K562 (cell line): ENCODE measurements at regions not wholly inside any gene's neighbourhood (a gene's known extent, or its start where the extent isn't known, plus 50 kb on each side); places are given as distances from the start of the nearest gene placed in this dataset.
A peak's percentile ranks its signal among the peaks of the same experiment; 100 is the strongest.

Experiments
- AFF1 ChIP-seq, 2 experiments: fragments of 450-650 bp; IDR thresholded peaks; 2 replicates each; pipeline ENCODE4 v1.6.1; 2018; ENCODE audit warnings: mild to moderate bottlenecking in 2 of 2, low read depth in 1 of 2; ENCODE audit not compliant: partially characterized antibody in 2 of 2
- ATF7 ChIP-seq: fragments of 450-650 bp; IDR thresholded peaks from 2 replicates; pipeline ENCODE4 v1.7.1; 2014; ENCODE audit warnings: mild to moderate bottlenecking, moderate library complexity
- CBX1 ChIP-seq: sonication (generic); IDR thresholded peaks from 2 replicates; pipeline ENCODE4 v1.6.1; 2016; ENCODE audit warnings: antibody characterized with exemption, low read depth, mild to moderate bottlenecking
- CREB1 ChIP-seq, 2 experiments: sonication (generic) in 1 of 2; formaldehyde crosslinking in 1 of 2; IDR thresholded peaks; 2 replicates each; pipeline versions ENCODE4 v1.6.1 to v1.8.0; 2012 to 2022; ENCODE audit warnings: inconsistent platforms in 1 of 2, mild to moderate bottlenecking in 1 of 2, missing genetic modification reagents in 1 of 2, moderate library complexity in 1 of 2
- ESRRB ChIP-seq: fragments of 250-450 bp; sonication (Bioruptor Pico); IDR thresholded peaks from 2 replicates; pipeline ENCODE4 v1.5.0; 2020; ENCODE audit warnings: mild to moderate bottlenecking, moderate library complexity, borderline replicate concordance
- FOXK2 ChIP-seq, 2 experiments: fragments of 450-650 bp; IDR thresholded peaks in 1 of 2; conservative IDR thresholded peaks in 1 of 2; 2 replicates each; pipeline ENCODE4 v1.6.1; 2016; ENCODE audit warnings: low read depth in 2 of 2, mild to moderate bottlenecking in 1 of 2
- FOXO4 ChIP-seq: fragments of 450-650 bp; formaldehyde crosslinking; IDR thresholded peaks from 2 replicates; pipeline ENCODE4 v1.4.0; 2020; ENCODE audit warnings: mild to moderate bottlenecking, moderate library complexity
- GTF2E2 ChIP-seq: fragments of 200-800 bp; sonication (Bioruptor generic); IDR thresholded peaks from 2 replicates; pipeline ENCODE4 v1.6.1; 2016; ENCODE audit warnings: missing genetic modification characterization, missing compliant biosample characterization
- LARP7 ChIP-seq: fragments of 450-650 bp; IDR thresholded peaks from 2 replicates; pipeline ENCODE4 v1.6.1; 2016
- NFXL1 ChIP-seq: fragments of 450-650 bp; formaldehyde crosslinking; IDR thresholded peaks from 2 replicates; pipeline ENCODE4 v1.4.0; 2021; ENCODE audit warnings: mild to moderate bottlenecking
- PHB2 ChIP-seq: fragments of 450-650 bp; IDR thresholded peaks from 2 replicates; pipeline ENCODE4 v1.6.1; 2017; ENCODE audit warnings: low read depth
- PML ChIP-seq: IDR thresholded peaks from 2 replicates; pipeline ENCODE4 v1.6.1; 2012; ENCODE audit warnings: low read length, inconsistent platforms
- PTBP1 ChIP-seq: fragments of 200-400 bp; formaldehyde crosslinking; IDR thresholded peaks from 2 replicates; pipeline ENCODE4 v1.6.1; 2017; ENCODE audit warnings: low read depth, low read length
- USF2 ChIP-seq: sonication (generic); formaldehyde crosslinking; IDR thresholded peaks from 2 replicates; pipeline ENCODE4 v1.5.0; 2020; ENCODE audit warnings: missing genetic modification reagents
- XRCC4 ChIP-seq: IDR thresholded peaks from one replicate; pipeline ENCODE4 v1.6.1; 2011; ENCODE audit not compliant: insufficient read depth, insufficient read length; ENCODE audit errors: extremely low read depth
- ZNF444 ChIP-seq: fragments of 250-450 bp; sonication (Bioruptor Pico); IDR thresholded peaks from 2 replicates; pipeline ENCODE4 v1.4.0; 2020; ENCODE audit warnings: mild to moderate bottlenecking, moderate library complexity
- TF ChIP-seq, protein P1 (sequence below): fragments of 450-650 bp; IDR thresholded peaks from 2 replicates; pipeline ENCODE4 v1.6.1; 2018; ENCODE audit not compliant: partially characterized antibody
- TF ChIP-seq, protein P2 (sequence below): conservative IDR thresholded peaks from 2 replicates; pipeline ENCODE4 v1.6.1; 2011; ENCODE audit warnings: low read depth, mild to moderate bottlenecking, low read length; ENCODE audit not compliant: control insufficient read depth

GRCh38 chr4:126916626-126917140, 716.1 kb upstream of the INTU start (continued):
- peak in 1 of 2 experiments; percentile 18 for TF ChIP-seq AFF1 (IDR thresholded peaks at IDR 0.05; ENCODE audit: low read depth in 1 of 2, partially characterized antibody in 2 of 2)
- no peak for TF ChIP-seq PTBP1
- TF ChIP-seq LARP7 = no peak
- no peak for TF ChIP-seq ZNF444 (CRISPR knock-in tag)
- TF ChIP-seq, protein P1, sequence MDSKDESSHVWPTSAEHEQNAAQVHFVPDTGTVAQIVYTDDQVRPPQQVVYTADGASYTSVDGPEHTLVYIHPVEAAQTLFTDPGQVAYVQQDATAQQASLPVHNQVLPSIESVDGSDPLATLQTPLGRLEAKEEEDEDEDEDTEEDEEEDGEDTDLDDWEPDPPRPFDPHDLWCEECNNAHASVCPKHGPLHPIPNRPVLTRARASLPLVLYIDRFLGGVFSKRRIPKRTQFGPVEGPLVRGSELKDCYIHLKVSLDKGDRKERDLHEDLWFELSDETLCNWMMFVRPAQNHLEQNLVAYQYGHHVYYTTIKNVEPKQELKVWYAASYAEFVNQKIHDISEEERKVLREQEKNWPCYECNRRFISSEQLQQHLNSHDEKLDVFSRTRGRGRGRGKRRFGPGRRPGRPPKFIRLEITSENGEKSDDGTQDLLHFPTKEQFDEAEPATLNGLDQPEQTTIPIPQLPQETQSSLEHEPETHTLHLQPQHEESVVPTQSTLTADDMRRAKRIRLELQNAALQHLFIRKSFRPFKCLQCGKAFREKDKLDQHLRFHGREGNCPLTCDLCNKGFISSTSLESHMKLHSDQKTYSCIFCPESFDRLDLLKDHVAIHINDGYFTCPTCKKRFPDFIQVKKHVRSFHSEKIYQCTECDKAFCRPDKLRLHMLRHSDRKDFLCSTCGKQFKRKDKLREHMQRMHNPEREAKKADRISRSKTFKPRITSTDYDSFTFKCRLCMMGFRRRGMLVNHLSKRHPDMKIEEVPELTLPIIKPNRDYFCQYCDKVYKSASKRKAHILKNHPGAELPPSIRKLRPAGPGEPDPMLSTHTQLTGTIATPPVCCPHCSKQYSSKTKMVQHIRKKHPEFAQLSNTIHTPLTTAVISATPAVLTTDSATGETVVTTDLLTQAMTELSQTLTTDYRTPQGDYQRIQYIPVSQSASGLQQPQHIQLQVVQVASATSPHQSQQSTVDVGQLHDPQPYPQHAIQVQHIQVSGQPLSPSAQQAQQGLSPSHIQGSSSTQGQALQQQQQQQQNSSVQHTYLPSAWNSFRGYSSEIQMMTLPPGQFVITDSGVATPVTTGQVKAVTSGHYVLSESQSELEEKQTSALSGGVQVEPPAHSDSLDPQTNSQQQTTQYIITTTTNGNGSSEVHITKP = no peak
- TF ChIP-seq, protein P2, sequence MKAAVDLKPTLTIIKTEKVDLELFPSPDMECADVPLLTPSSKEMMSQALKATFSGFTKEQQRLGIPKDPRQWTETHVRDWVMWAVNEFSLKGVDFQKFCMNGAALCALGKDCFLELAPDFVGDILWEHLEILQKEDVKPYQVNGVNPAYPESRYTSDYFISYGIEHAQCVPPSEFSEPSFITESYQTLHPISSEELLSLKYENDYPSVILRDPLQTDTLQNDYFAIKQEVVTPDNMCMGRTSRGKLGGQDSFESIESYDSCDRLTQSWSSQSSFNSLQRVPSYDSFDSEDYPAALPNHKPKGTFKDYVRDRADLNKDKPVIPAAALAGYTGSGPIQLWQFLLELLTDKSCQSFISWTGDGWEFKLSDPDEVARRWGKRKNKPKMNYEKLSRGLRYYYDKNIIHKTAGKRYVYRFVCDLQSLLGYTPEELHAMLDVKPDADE = no peak
- TF ChIP-seq PML = peak; percentile 31; the same call in 1 of the 2 replicates
- no peak for TF ChIP-seq XRCC4
- TF ChIP-seq PHB2 = no peak
- TF ChIP-seq CBX1 = no peak
- TF ChIP-seq ATF7 = peak; percentile 60; the same call in 1 of the 2 replicates
- no peak for TF ChIP-seq ESRRB (CRISPR knock-in tag)
- TF ChIP-seq NFXL1 = no peak
- no peak for TF ChIP-seq FOXK2 (conservative IDR thresholded peaks at IDR 0.05 in 1 of 2, IDR thresholded peaks at IDR 0.05 in 1 of 2; ENCODE audit: low read depth in 2 of 2)
- TF ChIP-seq USF2 = no peak
- TF ChIP-seq GTF2E2 (tag) = no peak
- no peak for TF ChIP-seq FOXO4
- peak; percentile 35; the same call in 1 of the 2 replicates for TF ChIP-seq CREB1 (IDR thresholded peaks at IDR 0.05)
- TF ChIP-seq CREB1 (CRISPR knock-in tag; IDR thresholded peaks at IDR 0.05) = no peak
